Ovary (tissue), 3 donors: ENCODE measurements at regions not wholly inside any gene's neighbourhood (a gene's known extent, or its start where the extent isn't known, plus 50 kb on each side); places are given as distances from the start of the nearest gene placed in this dataset.
A peak's percentile ranks its signal among the peaks of the same experiment; 100 is the strongest.

Source experiments
- CTCF ChIP-seq, 3 donors: fragments of 450-650 bp in 2 of 3; fragments of 200-600 bp in 1 of 3; IDR thresholded peaks; one replicate each; pipeline versions ENCODE4 v1.5.1 to v1.8.0; 2016 to 2022; ENCODE audit warnings: antibody characterized with exemption in 3 of 3, mild to moderate bottlenecking in 1 of 3
- EP300 ChIP-seq: sonication (generic); formaldehyde crosslinking; IDR thresholded peaks from one replicate; pipeline ENCODE4 v1.6.1; 2017; ENCODE audit warnings: antibody characterized with exemption
- POLR2A ChIP-seq: fragments of 450-650 bp; IDR thresholded peaks from one replicate; pipeline ENCODE4 v1.6.1; 2017; ENCODE audit warnings: antibody characterized with exemption, mild to moderate bottlenecking, moderate library complexity
- donor health status: DM: no; HTN: no; CAD: no.

GRCh38 chr18:22800551-22800951 lies 132.6 kb upstream of the RBBP8 start:
- TF ChIP-seq POLR2A (no peak), CTCF (IDR thresholded peaks at IDR 0.05) (no peak), EP300 (peak; percentile 19)
